ENCODE measurements at regions not wholly inside any gene's neighbourhood (a gene's known extent, or its start where the extent isn't known, plus 50 kb on each side); places are given as distances from the start of the nearest gene placed in this dataset.
"Not testable (repeated sequence)": the region's sequence is repeated elsewhere in the genome, so short reads cannot be mapped to it uniquely, and the experiment has no call there.

DNA sequence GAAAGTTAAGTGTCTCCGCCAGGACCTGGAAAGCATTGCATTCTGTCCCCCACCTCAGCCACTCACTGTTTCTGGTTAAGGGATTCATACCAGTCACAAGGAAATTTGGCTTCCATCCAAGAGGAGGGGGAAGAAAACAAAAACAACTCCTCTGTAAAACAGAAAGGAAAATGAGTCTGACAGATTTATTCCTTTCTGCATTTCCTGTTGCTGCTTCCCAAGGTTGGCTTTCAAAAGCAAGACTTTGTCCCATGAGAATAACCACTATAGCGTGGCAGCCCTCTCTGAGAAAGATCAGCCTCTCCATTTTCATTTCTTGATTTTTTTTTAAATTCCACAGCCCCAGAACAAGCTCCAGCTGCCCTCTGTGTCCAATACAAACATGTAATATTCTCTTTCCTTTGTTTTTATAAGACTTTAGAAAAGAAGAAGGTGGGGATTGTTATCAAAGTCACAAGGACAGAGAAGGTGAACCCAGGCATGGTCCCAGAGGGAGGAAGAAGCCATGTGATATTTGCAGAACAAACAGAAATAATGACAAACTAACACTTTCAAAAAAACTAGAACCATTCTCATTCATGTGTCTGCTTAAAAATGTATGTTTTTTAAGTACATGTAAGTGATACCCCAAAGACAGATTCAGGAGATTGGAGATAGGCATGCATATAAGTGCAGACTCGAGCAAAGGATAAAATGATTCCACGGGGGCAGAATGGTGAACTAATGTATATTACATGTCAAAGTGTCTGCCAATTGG lies 90.7 kb upstream of the DCLK2 start:
- DNase-seq = peak; percentile 78

- DNase-seq = no peak
Measured at GRCh38 chr4:149988087-149988410, 90.2 kb upstream of the DCLK2 start.

- no peak for DNase-seq
Measured at GRCh38 chr4:149993030-149993429, 85.2 kb upstream of the DCLK2 start.

DNA sequence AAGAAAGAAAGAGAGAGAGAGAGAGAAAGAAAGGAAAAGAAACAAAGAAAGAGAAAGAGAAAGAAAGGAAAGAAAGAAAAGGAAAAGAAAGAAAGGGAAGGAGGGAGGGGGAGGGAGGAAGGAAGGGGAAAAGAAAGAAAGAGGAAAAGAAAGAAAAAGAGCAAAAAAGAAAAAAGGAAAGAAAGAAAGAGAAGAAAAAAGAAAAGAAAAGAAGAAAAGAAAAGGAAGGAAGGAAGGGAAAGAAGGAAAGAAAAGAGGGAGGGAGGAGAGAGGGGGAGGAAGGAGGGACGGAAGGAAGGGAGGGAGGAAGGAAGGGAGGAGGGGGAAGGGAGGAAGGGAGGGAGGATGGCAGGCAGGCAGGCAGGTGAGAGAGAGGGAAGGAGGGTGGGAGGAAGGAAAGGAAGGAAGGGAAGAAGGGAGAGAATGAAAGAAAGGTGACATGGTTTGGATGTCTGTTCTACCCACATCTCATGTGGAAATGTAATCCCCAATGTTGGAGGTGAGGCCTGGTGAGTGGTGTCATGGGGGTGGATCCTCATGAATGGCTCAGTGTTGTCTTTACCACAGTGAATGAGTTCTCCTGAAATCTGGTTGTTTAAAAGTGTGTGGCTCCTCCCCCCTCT lies 83.0 kb upstream of the DCLK2 start:
- no peak for DNase-seq

DNA sequence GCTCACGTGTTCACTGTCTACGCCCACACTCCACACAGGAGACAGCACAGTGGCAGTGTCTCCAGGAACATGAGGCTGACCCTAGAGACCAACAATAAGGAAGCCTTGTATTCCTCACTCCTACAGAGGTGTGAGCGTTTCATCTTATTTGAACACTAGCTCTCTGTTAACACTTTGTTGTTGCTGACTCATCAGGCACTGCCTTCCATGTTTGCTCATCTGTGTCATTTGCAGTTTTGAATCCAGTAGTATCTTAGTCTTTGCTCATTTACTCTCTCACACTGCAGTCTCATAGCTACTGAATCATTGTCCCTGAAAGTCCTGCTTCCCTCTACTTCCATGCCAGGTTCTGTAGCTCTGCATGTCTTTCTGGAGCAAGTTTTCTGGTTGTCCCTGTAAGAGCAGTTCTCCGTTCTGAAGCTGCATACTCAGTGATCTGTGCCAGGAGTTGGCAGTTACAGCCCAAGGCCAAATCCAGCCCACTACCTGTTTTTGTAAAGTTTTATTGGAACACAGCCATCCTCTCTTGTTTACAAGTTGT lies 80.3 kb upstream of the DCLK2 start:
- DNase-seq = no peak

DNA sequence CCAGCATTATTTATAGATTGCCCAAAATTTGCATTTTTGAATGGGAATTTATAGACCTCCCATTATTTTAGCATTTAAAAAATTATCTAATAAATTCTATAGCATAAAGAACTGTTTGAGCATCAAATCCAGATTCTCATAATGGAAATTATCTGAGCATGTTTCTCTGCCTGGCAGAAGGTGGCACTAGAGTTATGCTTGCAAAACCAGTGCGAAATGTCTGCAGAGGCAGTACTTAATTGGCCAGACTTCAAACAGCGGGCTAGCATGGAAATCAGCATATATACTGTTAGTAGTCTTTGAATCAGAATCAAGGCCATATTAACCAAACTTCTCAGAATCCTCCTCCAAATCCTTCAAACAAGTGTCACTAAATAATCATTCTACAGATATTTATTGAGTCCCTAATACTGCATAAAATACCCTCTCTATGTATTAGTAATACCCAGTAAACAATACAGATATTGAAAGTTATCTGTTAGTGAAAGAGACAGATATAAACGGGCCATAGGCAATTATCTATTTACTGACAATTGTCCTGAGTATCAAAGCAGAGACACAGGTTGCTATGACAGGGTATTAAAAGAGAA lies 78.7 kb upstream of the DCLK2 start:
- no peak for DNase-seq

GRCh38 chr4:150001815-150002214 lies 76.4 kb upstream of the DCLK2 start:
- no peak for DNase-seq

DNA sequence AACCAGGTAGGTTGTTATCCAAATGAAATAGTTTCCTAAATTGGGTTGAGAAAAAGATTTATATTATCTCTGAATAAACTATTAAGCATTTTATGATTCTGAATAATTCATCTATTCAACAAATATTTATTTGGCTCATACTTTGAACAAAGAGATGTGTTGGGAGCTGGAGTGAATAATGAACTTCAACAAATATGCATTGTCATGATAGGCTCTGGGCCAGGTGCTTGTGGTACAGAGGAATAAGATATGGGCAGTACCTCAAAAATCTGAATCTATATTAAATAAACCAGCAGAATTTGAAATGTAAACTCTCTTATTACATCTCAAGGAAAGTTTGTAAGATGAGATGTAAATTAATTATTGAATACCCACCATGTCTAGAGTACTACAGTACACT lies 75.7 kb upstream of the DCLK2 start:
- no peak for DNase-seq

GRCh38 chr4:150004481-150004880 lies 73.8 kb upstream of the DCLK2 start:
- no peak for DNase-seq

GRCh38 chr4:150005537-150005936 lies 72.7 kb upstream of the DCLK2 start:
- DNase-seq = no peak

- no peak for DNase-seq
Measured at GRCh38 chr4:150006197-150006596, 72.0 kb upstream of the DCLK2 start.

- no peak for DNase-seq
Measured at GRCh38 chr4:150007512-150007911, 70.7 kb upstream of the DCLK2 start.

DNA sequence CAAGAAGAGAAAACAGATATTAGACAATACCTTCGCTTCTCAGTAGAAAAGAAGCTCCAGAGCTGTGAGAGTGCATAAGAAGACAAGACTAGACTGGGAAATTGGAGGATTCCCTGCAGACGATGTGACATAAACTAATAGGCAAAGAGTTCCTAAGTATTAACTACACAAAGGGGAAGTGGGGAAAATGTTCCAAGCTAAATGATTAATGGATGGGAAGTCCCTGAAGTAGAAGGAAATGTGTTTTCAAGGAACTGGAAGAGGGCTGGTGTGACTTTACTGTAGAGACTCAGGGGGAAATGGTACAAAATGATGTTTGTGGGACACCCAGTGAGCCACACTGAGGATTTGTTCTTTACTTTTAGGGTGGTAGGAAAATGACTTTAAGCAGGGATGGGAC lies 69.7 kb upstream of the DCLK2 start:
- DNase-seq = no peak

GRCh38 chr4:150009533-150009932 lies 68.7 kb upstream of the DCLK2 start:
- DNase-seq = no peak

DNA sequence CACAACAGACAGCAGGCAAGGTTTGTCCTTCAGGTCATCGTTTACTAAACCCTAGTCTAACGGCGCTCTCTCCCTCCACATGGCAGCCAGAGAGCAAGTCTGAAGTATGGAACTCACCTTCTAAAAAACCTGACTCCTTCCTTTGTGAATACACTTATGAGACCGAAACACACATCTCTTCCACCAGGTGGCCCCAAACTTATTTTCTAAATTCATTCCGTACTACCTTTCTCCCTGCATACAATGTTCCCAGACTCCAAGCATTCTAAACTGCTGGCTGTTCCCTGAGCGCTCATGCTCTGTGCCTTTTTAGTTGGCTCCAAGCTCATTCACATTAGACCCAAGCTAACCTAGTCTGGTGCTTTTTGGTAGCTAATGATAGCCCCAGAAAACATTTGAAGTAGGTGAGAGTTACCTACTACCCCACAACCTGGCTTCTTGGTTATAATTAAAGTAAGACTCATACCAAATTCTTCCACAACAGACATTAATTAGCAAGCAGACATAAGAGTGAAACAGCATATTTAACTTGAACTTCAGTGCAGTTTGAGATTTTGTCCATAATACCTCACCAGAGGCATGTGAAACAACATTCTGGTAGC lies 67.6 kb upstream of the DCLK2 start:
- DNase-seq = peak; percentile 68

GRCh38 chr4:150012851-150013360 lies 65.3 kb upstream of the DCLK2 start:
- no peak for DNase-seq

- not testable (repeated sequence) for DNase-seq
Measured at GRCh38 chr4:150015910-150016309, 62.3 kb upstream of the DCLK2 start.

GRCh38 chr4:150016621-150017020 lies 61.6 kb upstream of the DCLK2 start:
- not testable (repeated sequence) for DNase-seq

GRCh38 chr4:150018257-150018656 lies 60.0 kb upstream of the DCLK2 start:
- DNase-seq = no peak

DNA sequence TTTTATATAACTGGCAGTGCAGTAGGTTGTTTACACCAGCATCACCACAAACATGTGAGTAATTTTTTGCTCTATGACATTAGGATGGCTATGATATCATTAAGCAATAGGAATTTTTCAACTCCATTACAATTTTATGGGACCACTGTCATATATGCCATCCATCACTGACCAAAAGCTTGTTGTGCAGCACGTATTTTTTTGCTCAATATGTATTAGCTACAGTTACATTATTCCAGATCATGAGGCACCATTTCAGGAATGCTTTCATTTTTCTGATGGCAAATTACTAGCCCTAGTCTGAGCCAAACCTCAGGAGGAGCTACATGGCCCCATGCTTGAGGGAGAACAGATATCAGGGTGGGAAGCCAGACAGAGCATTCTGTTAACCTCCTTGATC lies 56.8 kb upstream of the DCLK2 start:
- no peak for DNase-seq

- DNase-seq = no peak
Measured at GRCh38 chr4:150023489-150023888, 54.8 kb upstream of the DCLK2 start.

DNA sequence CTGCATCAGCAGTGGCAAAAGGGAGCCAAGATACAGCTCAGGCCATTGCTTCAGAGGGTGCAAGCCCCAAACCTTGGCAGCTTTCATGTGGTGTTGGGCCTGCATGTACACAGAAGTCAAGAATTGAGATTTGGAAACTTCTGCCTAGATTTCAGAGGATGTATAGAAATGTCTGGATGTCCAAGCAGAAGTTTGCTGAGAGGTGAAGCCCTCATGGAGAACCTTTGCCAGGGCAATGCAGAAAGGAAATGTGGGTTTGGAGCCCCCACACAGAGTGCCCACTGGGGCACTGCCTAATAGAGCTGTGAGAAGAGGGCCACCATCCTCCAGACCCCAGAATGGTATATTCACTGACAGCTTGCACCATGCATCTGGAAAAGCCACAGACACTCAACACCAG lies 51.3 kb upstream of the DCLK2 start:
- DNase-seq = not testable (repeated sequence)

Measured in left kidney (tissue), 1 donor.